NCI-H82 (cell line): ENCODE measurements at regions not wholly inside any gene's neighbourhood (a gene's known extent, or its start where the extent isn't known, plus 50 kb on each side); places are given as distances from the start of the nearest gene placed in this dataset.
"Not testable (repeated sequence)": the region's sequence is repeated elsewhere in the genome, so short reads cannot be mapped to it uniquely, and the experiment has no call there.

Experiments
- DNase-seq: peaks from one replicate; lab custom pipeline; 2025; lab: John Stamatoyannopoulos, UW

GRCh38 chr13:62829486-62829885 lies 1413.8 kb upstream of the PCDH20 start:
- DNase-seq: no peak

DNA sequence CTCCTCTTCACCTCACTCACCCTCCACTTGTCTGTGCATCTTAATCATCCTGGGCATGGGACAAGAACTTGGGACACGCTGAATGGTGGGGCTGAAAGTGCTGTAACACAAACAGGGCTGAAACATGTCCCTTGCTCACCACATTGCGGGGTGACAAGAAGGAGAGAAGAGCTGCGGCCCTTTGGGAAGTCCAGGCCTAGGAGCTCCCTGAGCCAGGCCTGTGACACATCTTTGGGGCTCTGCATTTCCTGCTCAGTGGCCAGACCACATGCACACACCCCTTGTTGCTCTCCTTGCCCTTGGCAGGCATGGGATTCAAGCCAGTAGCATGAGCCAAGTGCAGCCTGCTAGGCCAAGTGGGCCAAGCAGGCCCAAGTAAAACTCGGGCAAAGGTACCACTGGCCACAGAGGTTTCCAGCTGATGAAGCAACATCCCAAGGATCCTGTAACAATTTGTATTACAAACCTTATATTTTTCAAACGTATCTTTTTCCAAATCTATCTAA lies 1384.3 kb upstream of the PCDH20 start:
- no peak for DNase-seq

DNA sequence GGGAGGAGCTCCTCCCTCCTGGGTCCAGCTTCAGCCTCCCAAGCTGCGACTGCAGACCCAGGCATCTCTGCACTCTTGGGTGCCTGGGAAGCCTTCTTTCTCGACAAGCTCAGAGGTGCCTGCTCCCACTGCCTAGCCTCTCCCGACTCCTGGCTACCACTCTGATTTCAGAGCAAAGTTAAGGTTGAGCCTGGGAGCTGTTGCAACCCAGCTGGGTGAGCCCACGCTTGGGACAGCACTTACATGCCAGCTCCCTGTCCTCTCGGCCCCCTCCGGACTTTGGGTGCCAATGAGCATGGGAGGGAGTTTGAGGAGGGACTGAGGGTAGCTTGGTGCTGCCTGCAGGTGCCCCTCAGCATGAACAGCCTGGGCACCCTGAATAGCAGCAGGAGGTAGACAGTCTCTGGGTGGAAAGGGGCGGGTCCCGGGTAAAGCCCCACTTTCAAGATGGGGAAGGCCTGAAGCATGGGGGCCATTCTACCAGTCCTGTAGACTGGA lies 1383.4 kb upstream of the PCDH20 start:
- DNase-seq: no peak

DNA sequence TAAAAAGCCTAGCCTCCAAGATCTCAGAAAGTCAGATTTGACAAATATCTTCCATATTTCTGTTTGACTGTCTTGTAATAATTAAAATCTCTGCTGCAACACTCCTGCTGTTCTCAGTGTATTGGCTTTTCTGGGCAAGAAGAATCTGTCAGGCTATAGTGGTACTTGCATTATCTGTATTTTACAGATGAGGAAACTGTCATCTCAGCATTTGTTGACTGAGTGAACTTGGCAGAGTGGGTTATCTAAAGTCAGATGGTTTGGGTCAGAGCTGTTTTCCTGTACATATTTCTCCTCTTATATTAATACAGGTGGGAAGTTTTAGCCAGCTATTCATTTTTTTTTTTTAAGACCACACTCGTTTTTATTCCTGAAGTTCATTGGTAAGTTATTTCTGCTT lies 1378.2 kb upstream of the PCDH20 start:
- no peak for DNase-seq

DNA sequence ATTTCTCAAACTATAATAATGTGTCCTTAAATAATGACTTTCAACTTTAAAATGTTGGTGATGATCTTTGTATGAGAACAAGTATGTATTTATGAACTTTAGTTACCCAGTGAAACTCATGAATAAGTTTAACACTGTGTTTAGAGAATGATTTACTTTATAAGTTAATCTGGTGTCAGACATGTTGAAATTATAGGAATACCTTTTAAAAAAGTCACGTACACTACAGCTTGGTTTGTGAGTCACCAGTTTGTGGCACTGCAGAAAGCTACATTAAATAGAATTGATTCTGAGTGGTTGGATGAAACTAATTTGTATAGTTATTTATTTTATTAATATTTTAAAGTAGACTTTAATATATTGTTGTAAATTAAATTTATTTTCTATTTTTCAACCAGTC lies 1366.2 kb upstream of the PCDH20 start:
- DNase-seq: no peak

- DNase-seq: no peak
Observed at GRCh38 chr13:62779161-62779560, 1363.5 kb upstream of the PCDH20 start.

DNA sequence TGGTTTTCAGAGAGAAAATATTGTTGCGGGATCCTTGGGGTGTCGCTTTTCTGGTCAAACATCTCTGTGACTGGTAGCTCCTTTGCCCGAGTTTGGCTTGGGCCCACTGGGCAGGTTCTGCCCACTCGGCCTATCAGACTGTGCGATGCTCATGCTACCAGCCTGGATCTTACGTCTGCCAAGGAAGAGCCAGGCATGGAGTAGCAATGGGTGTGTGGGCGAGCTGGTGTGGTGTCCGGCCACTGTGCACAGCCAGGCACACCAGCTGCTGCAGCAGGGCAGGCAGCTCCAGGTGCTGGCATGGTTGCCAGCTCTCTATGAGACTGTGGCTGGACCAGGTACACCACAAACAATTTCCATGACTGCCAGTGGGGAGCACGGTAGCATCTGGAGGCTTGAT lies 1351.8 kb upstream of the PCDH20 start:
- DNase-seq: no peak

- no peak for DNase-seq
Observed at GRCh38 chr13:62760724-62761123, 1345.1 kb upstream of the PCDH20 start.

- no peak for DNase-seq
Observed at GRCh38 chr13:62747629-62748028, 1332.0 kb upstream of the PCDH20 start.

DNA sequence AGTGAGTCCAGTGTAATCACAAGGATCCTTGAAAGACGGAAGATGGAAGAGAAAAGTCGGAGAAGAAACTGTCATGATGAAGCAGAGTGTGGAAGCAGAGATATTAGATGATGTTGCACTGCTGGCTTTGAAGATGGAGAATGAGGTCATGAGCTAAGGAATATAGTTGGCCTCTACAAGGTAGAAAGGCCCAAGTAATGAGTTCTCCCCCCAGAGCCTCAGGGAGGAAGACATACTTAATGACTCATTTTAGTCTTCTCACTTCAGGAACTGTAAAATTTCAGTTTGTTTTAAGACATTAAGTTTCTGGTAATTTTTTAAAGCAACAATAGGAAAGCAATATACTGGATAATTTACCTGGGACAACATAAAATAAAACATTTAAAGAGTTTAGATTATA lies 1331.5 kb upstream of the PCDH20 start:
- DNase-seq: no peak

DNA sequence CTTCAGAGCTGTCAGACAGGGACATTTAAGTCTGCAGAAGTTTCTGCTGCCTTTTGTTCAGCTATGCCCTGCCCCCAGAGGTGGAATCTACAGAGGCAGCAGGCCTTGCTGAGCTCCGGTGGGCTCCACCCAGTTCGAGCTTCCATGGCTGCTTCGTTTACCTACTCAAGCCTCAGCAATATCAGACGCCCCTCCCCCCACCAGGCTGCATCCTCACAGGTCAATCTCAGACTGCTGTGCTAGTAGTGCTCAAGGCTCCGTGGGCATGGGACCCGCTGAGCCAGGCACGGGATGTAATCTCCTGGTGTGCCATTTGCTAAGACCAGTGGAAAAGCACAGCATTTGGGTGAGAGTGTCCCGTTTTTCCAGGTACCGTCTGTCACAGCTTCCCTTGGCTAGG lies 1314.1 kb upstream of the PCDH20 start:
- not testable (repeated sequence) for DNase-seq

- no peak for DNase-seq
Observed at GRCh38 chr13:62721893-62722292, 1306.2 kb upstream of the PCDH20 start.

- DNase-seq: not testable (repeated sequence)
Observed at GRCh38 chr13:62711948-62712347, 1296.3 kb upstream of the PCDH20 start.

DNA sequence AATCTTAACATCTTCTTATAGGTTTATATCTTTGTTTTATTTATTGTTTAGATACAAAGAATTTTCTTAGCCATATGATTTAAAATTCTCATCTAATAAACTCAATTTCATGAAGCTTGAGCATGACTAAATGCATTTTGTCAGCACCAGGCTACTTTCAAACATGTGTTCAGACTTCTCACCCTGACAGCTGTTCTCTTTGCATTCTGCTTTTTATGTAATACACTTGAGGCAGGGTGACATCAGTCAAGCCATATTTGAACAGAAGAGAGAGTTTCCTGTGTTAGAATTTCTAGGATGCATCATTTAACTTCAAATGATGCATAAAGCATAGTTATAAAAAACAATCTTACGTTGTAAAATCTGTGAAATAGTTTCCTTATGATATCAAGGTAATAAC lies 1295.1 kb upstream of the PCDH20 start:
- DNase-seq: no peak

GRCh38 chr13:62706048-62706447 lies 1290.4 kb upstream of the PCDH20 start:
- DNase-seq: no peak

GRCh38 chr13:62704875-62705274 lies 1289.2 kb upstream of the PCDH20 start:
- no peak for DNase-seq

GRCh38 chr13:62702502-62702901 lies 1286.9 kb upstream of the PCDH20 start:
- DNase-seq: peak; percentile 39

DNA sequence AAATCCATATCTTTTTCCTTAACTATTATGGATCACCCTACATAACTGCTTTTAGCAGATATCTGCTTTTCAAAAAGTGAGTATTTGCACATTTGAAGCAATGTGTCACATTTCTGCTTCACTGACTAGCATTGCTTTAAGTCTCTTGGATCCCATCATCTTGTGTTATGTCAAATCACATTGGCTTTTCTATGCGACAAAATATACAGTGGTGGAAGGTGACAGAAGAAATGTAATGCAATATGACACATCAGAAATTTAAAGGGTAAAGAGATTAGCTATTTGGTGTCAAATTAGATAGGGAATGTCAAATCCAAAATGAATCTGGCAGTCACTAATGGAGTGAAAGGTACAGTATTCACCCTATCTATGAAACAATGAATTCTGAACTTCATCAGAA lies 1282.1 kb upstream of the PCDH20 start:
- DNase-seq: no peak

GRCh38 chr13:62696490-62696889 lies 1280.8 kb upstream of the PCDH20 start:
- DNase-seq: no peak

DNA sequence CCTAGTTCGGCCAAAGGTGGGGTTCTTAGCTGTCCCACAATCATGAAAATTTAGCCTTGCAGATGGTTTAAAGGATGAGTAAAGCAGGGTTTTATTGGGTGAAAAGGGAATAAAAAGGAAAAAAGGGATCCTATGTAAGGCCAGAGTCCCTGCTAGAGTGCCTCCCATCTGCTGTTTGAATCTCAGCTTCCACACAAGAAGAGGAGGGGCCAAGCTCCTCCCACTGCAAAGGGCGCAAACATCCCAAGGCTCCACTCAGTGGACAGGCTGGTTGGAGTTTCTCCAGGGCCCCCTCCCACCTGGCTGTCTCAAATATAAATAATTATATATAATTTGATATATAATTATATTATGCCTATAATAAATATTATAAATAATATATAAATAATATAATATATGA lies 1272.1 kb upstream of the PCDH20 start:
- peak; percentile 34 for DNase-seq

DNA sequence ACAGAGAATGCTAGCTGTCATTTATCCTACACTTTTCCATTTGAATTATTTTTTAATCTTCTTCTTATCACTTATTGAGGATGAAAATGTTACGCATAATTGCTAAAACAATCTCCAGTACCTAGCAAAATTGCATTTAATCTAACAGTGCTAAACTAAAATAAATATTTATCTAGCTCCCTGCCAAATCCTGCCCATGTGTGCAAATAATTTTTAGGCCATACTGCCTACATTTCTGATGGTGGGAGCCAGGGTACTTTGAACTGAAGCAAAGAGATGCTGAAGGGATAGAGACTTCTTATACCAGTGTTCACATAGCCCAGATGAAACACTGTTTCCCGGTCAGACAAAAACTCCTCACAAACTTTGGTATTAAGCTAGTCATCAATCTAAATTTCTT lies 1268.7 kb upstream of the PCDH20 start:
- no peak for DNase-seq

DNA sequence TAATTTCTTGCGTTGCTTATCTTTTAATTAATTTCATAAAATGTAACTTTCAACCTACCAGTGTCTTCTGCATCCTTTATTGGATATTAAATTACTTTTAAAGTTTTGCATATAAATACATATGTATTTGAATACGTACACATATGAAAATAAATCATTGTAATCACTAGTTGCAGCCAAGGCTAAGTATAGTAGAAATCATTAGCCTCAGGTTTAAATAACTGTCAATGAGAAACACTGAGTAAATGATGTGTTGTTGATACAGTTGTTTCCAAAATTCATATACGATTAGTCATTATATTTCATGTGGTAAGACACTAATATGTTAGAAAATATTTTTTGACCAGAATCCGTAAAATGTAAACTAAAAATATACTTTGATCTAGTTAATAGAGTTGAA lies 1267.1 kb upstream of the PCDH20 start:
- no peak for DNase-seq

DNA sequence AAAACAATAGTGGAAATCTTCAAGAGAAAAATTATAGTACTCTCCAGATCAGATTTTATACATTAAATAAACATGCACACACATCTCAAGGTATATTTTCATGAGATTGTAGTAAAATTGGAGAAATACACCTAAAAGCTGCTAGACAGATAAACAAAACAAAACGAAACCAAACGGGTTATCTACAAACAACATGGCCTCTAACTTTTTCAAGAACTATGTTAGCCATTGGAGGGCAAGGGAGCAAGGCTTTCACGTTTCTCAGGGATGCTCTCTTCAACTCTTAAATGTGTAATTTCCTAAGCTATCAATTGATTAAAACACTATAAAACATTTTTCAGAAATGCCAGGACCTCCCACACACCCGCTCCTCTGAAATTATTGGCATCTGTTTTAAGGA lies 1262.4 kb upstream of the PCDH20 start:
- DNase-seq: no peak

- peak; percentile 58 for DNase-seq
Observed at GRCh38 chr13:62663767-62664166, 1248.1 kb upstream of the PCDH20 start.

- DNase-seq: no peak
Observed at GRCh38 chr13:62659365-62659764, 1243.7 kb upstream of the PCDH20 start.
